ENCODE measurements at regions not wholly inside any gene's neighbourhood (a gene's known extent, or its start where the extent isn't known, plus 50 kb on each side); places are given as distances from the start of the nearest gene placed in this dataset.

GRCh38 chr11:82146789-82147188 is 586.9 kb downstream of the FAM181B start:
- 28% methylated on average over 2 of the region's 2 CpGs for WGBS
- ATAC-seq, result no peak

GRCh38 chr11:82118946-82119345 is 614.7 kb downstream of the FAM181B start:
- Histone ChIP-seq H3K9me3 (ENCODE audit: control insufficient read depth, low read length) (no peaks in the 10 kb centered on the region), H3K27ac (ENCODE audit: low read length) (no peak overlapping the region), H3K4me1 (ENCODE audit: control insufficient read depth, insufficient read depth, low read length) (no peaks in the 10 kb centered on the region), H3K4me3 (ENCODE audit: low read length) (no peak overlapping the region), H3K27me3 (ENCODE audit: control insufficient read depth, insufficient read depth) (no peaks in the 10 kb centered on the region)
- DNase-seq (no peak), ATAC-seq (no peak)
- intact Hi-C loops (cut with DNase I), result no loop called here
- 78% methylated on average over 5 of the region's 5 CpGs for WGBS

More at GRCh38 chr11:82146789-82147188, 586.9 kb downstream of the FAM181B start:
- Histone ChIP-seq H3K27me3 (ENCODE audit: control insufficient read depth, insufficient read depth) (no peaks in the 10 kb centered on the region), H3K27ac (ENCODE audit: low read length) (no peak overlapping the region), H3K4me1 (ENCODE audit: control insufficient read depth, insufficient read depth, low read length) (no peaks in the 10 kb centered on the region), H3K9me3 (ENCODE audit: control insufficient read depth, low read length) (no peaks in the 10 kb centered on the region), H3K4me3 (ENCODE audit: low read length) (no peak overlapping the region)
- intact Hi-C loops (cut with DNase I), result no loop called here
- DNase-seq, result no peak

DNA sequence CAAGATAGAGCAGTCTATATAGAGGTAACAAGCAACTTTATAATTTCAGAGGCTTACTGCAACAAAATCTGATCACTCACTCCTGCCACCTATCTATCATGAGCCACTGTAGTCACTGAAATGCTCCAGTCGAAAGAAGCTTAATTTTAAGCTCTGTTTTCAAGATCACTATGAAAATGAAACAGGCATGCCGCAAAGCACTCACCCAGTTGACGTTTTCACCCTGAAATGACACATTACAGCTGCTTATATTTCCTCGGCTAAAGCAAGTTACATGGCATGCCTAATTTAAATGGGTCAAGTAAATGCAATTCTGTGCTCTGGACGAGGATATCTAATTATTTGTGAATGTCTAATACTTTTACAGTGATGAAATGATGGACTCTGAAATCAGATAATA is 616.3 kb downstream of the FAM181B start:
- H3K4me1 ChIP-seq (ENCODE audit: control insufficient read depth, insufficient read depth, low read length), result no peaks in the 10 kb centered on the region
- no peaks in the 10 kb centered on the region for H3K27me3 ChIP-seq (ENCODE audit: control insufficient read depth, insufficient read depth)
- no peak overlapping the region for H3K4me3 ChIP-seq (ENCODE audit: low read length)
- DNase-seq, result no peak
- no peak overlapping the region for H3K27ac ChIP-seq (ENCODE audit: low read length)
- H3K9me3 ChIP-seq (ENCODE audit: control insufficient read depth, low read length), result no peaks in the 10 kb centered on the region
- no peak for ATAC-seq
- 51% methylated on average over 5 of the region's 5 CpGs for WGBS
- intact Hi-C loops (cut with DNase I), result no loop called here

DNA sequence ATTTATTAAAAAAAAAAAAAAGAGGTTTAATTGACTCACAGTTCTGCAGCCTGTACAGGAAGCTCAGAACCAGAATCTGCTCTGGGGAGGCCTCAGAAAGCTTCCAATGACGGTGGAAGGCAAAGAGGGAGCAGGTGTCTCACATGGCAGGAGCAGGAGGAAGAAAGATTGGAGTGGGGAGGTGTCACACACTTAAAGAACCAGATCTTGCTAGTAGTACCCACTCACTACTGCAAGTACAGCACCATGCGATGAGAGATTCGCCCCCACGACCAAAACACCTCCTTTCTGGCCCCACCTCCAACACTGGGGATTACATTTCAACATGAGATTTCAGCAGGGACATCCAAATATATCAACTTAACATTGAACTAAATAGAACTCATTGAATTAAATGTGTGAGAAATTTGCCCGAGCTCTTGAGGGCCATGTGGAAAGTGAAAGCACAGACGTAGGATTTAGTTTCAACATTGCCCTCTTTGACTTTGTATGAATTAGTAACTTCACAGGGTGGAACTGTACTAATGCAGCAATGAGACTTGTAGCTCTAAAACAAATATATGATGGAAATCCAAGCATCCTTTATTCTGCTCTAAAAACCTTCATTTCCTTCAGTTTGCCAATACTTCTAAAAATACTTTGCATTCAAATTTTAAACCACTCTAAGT is 628.2 kb downstream of the FAM181B start:
- DNase-seq (no peak), ATAC-seq (no peak)
- H3K9me3 ChIP-seq (ENCODE audit: control insufficient read depth, low read length), result no peaks in the 10 kb centered on the region
- H3K27me3 ChIP-seq (ENCODE audit: control insufficient read depth, insufficient read depth), result no peaks in the 10 kb centered on the region
- intact Hi-C loops (cut with DNase I), result no loop called here
- H3K4me3 ChIP-seq (ENCODE audit: low read length), result no peak overlapping the region
- WGBS, result 68% methylated on average over 6 of the region's 6 CpGs
- no peaks in the 10 kb centered on the region for H3K4me1 ChIP-seq (ENCODE audit: control insufficient read depth, insufficient read depth, low read length)
- H3K27ac ChIP-seq (ENCODE audit: low read length), result no peak overlapping the region

DNA sequence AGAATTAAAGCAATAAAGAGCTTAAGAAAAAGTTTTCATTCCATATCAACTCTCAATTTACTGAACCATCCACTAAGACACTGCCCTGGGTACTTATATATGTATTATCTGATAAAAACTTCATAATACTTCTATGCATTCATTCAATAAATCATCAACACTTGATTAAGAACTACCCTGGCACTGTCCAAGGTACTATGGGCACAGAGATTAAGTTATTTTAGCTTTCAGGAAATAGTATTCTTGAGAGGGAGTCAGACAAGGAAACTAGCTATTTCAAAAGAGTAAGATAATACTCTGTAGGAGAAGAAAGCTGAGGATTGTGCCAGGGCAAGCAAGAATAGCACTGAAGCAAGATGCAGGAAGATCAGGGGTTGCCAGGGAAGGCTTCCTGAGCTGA is 640.8 kb downstream of the FAM181B start:
- Histone ChIP-seq H3K9me3 (ENCODE audit: control insufficient read depth, low read length) (no peaks in the 10 kb centered on the region), H3K27ac (ENCODE audit: low read length) (no peak overlapping the region), H3K4me1 (ENCODE audit: control insufficient read depth, insufficient read depth, low read length) (no peaks in the 10 kb centered on the region), H3K27me3 (ENCODE audit: control insufficient read depth, insufficient read depth) (no peaks in the 10 kb centered on the region), H3K4me3 (ENCODE audit: low read length) (no peak overlapping the region)
- intact Hi-C loops (cut with DNase I), result no loop called here
- ATAC-seq (no peak), DNase-seq (no peak)

DNA sequence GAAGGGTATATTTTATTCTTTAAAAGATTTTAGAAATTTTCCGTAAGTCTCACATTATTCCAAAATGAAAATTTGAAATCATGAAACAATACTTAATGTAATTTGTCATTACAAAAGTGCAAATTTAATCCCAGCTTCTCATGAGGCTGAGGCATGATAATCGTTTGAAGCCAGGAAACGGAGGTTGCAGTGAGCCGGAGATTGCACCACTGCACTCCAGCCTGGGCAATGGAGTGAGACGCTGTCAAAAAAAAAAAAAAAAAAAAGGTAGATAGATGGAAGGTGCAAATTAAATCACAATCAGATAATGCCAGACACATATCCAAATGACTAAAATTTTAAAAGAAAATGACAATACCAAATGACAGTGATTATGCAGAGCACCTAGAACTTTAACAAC is 644.2 kb downstream of the FAM181B start:
- Histone ChIP-seq H3K27ac (ENCODE audit: low read length) (no peak overlapping the region), H3K27me3 (ENCODE audit: control insufficient read depth, insufficient read depth) (no peaks in the 10 kb centered on the region), H3K9me3 (ENCODE audit: control insufficient read depth, low read length) (no peaks in the 10 kb centered on the region), H3K4me3 (ENCODE audit: low read length) (no peak overlapping the region), H3K4me1 (ENCODE audit: control insufficient read depth, insufficient read depth, low read length) (no peaks in the 10 kb centered on the region)
- DNase-seq, result no peak
- 71% methylated on average over 5 of the region's 5 CpGs for WGBS
- ATAC-seq, result no peak
- intact Hi-C loops (cut with DNase I), result no loop called here

DNA sequence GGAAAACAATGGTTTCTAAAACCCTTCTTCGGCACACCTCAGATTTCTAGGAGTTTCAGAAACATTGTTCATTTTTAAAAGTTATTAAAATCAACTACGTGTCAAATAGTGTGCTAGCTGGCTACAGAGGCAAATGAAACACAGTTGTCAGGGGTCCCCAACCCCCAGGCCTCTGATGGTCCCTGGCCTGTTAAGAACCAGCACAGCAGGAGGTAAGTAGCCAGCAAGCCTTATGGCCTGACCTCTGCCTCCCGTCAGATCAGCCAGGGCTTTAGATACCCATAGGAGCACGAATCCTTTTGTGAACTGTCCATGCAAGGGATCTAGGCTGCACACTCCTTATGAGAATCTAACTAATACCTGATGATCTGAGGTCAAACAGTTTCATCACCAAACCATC is 648.2 kb downstream of the FAM181B start:
- Histone ChIP-seq H3K4me1 (ENCODE audit: control insufficient read depth, insufficient read depth, low read length) (no peaks in the 10 kb centered on the region), H3K27me3 (ENCODE audit: control insufficient read depth, insufficient read depth) (no peaks in the 10 kb centered on the region), H3K27ac (ENCODE audit: low read length) (no peak overlapping the region), H3K4me3 (ENCODE audit: low read length) (no peak overlapping the region), H3K9me3 (ENCODE audit: control insufficient read depth, low read length) (no peaks in the 10 kb centered on the region)
- intact Hi-C loops (cut with DNase I), result no loop called here
- no peak for ATAC-seq
- 80% methylated on average over 4 of the region's 4 CpGs for WGBS
- DNase-seq, result no peak

GRCh38 chr11:82082976-82083375 is 650.7 kb downstream of the FAM181B start:
- H3K4me1 ChIP-seq (ENCODE audit: control insufficient read depth, insufficient read depth, low read length), result no peaks in the 10 kb centered on the region
- no peak overlapping the region for H3K27ac ChIP-seq (ENCODE audit: low read length)
- no peaks in the 10 kb centered on the region for H3K27me3 ChIP-seq (ENCODE audit: control insufficient read depth, insufficient read depth)
- DNase-seq (no peak), ATAC-seq (no peak)
- no peaks in the 10 kb centered on the region for H3K9me3 ChIP-seq (ENCODE audit: control insufficient read depth, low read length)
- WGBS, result 36% methylated on average over 2 of the region's 2 CpGs
- H3K4me3 ChIP-seq (ENCODE audit: low read length), result no peak overlapping the region
- intact Hi-C loops (cut with DNase I), result no loop called here

DNA sequence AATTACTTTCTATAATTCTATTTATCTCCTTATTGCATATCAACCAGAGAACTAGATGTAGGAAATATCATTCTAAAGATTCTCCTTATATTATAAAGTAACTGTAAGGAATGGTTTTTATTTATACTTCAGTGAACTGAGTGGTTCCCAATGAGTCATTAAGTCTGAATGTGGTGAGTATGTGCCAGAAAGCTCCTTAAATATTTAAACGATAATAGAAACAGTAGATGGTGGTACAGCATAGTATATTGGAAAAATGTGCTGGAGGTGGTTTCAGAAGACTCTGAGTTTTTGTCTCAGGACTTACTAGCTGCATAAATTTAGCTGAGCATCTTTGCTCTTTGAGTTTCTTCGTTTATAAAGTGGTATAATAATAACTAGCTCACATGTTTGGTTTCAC is 653.5 kb downstream of the FAM181B start:
- H3K4me1 ChIP-seq (ENCODE audit: control insufficient read depth, insufficient read depth, low read length), result no peaks in the 10 kb centered on the region
- no peak overlapping the region for H3K27ac ChIP-seq (ENCODE audit: low read length)
- DNase-seq (no peak), ATAC-seq (no peak)
- WGBS, result 60% methylated on average over 2 of the region's 2 CpGs
- H3K9me3 ChIP-seq (ENCODE audit: control insufficient read depth, low read length), result no peaks in the 10 kb centered on the region
- H3K4me3 ChIP-seq (ENCODE audit: low read length), result no peak overlapping the region
- intact Hi-C loops (cut with DNase I), result no loop called here
- no peaks in the 10 kb centered on the region for H3K27me3 ChIP-seq (ENCODE audit: control insufficient read depth, insufficient read depth)

DNA sequence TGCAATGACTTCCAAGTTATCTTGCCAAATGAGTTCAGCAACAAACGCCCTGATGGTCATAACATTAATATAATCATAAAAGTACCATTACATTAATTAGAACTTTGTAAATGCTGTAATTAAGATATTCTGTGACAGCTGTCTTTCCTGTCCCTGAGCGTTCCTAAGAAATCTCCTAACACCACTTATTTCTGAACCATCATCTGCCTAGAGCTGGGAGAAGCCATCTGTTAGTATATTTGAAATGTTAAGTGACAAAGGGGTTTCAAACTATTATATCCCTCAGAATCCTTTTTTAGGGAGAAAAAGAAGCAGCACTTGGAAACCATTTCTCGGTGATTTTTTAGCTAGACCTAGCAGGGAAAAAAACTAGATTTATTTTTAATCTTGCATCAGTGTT is 657.5 kb downstream of the FAM181B start:
- Histone ChIP-seq H3K4me3 (ENCODE audit: low read length) (no peak overlapping the region), H3K9me3 (ENCODE audit: control insufficient read depth, low read length) (no peaks in the 10 kb centered on the region), H3K4me1 (ENCODE audit: control insufficient read depth, insufficient read depth, low read length) (no peaks in the 10 kb centered on the region), H3K27me3 (ENCODE audit: control insufficient read depth, insufficient read depth) (no peaks in the 10 kb centered on the region), H3K27ac (ENCODE audit: low read length) (no peak overlapping the region)
- intact Hi-C loops (cut with DNase I), result no loop called here
- DNase-seq, result no peak
- 65% methylated on average over 3 of the region's 3 CpGs for WGBS
- ATAC-seq, result no peak

- Histone ChIP-seq H3K9me3 (ENCODE audit: control insufficient read depth, low read length) (no peaks in the 10 kb centered on the region), H3K4me3 (ENCODE audit: low read length) (no peak overlapping the region), H3K4me1 (ENCODE audit: control insufficient read depth, insufficient read depth, low read length) (no peaks in the 10 kb centered on the region), H3K27me3 (ENCODE audit: control insufficient read depth, insufficient read depth) (no peaks in the 10 kb centered on the region), H3K27ac (ENCODE audit: low read length) (no peak overlapping the region)
- DNase-seq, result no peak
- no peak for ATAC-seq
- 87% methylated on average over 3 of the region's 3 CpGs for WGBS
- intact Hi-C loops (cut with DNase I), result no loop called here
Observed at GRCh38 chr11:82059505-82059904, 674.2 kb downstream of the FAM181B start.

GRCh38 chr11:82056450-82056849 is 677.2 kb downstream of the FAM181B start:
- DNase-seq, result no peak
- 70% methylated on average over 1 of the region's 1 CpG for WGBS
- no peaks in the 10 kb centered on the region for H3K9me3 ChIP-seq (ENCODE audit: control insufficient read depth, low read length)
- H3K27ac ChIP-seq (ENCODE audit: low read length), result no peak overlapping the region
- H3K4me1 ChIP-seq (ENCODE audit: control insufficient read depth, insufficient read depth, low read length), result no peaks in the 10 kb centered on the region
- no peak overlapping the region for H3K4me3 ChIP-seq (ENCODE audit: low read length)
- no peaks in the 10 kb centered on the region for H3K27me3 ChIP-seq (ENCODE audit: control insufficient read depth, insufficient read depth)
- no peak for ATAC-seq
- intact Hi-C loops (cut with DNase I), result no loop called here
